Calu3 (cell line): ENCODE measurements at regions not wholly inside any gene's neighbourhood (a gene's known extent, or its start where the extent isn't known, plus 50 kb on each side); places are given as distances from the start of the nearest gene placed in this dataset.

Source experiments
- BruUV-seq: library from RNA; stranded (reverse); fragments of 400-500 nt; replicated peaks from 2 replicates; lab custom pipeline; 2021; lab: Mats Ljungman, UMichigan
- CTCF ChIA-PET: fragments of 300-600 bp; sonication (Branson Sonifier 250); formaldehyde crosslinking; loops from one replicate; lab custom pipeline; 2022; ENCODE audit warnings: antibody characterized with exemption; lab: Charles Lee
- DNase-seq: peaks from one replicate; pipeline ENCODE4 v3.0.0; 2022
- H3K27ac Mint-ChIP-seq: one replicate; pipeline ENCODE4 v1.8.0; 2022; ENCODE audit warnings: mixed read lengths; ENCODE audit not compliant: unreplicated experiment
- H3K27me3 Mint-ChIP-seq: one replicate; pipeline ENCODE4 v1.8.0; 2022; ENCODE audit warnings: mixed read lengths; ENCODE audit not compliant: unreplicated experiment
- H3K36me3 Mint-ChIP-seq: one replicate; pipeline ENCODE4 v1.8.0; 2022; ENCODE audit warnings: mild to moderate bottlenecking, moderate library complexity, mixed read lengths; ENCODE audit not compliant: insufficient read depth, unreplicated experiment
- H3K4me1 Mint-ChIP-seq: one replicate; pipeline ENCODE4 v1.8.0; 2022; ENCODE audit warnings: mild to moderate bottlenecking, low read depth, mixed read lengths; ENCODE audit not compliant: unreplicated experiment
- H3K4me3 Mint-ChIP-seq: one replicate; pipeline ENCODE4 v1.8.0; 2022; ENCODE audit warnings: mild to moderate bottlenecking, low read depth, moderate library complexity, mixed read lengths; ENCODE audit not compliant: unreplicated experiment
- H3K9me3 Mint-ChIP-seq: one replicate; pipeline ENCODE4 v1.8.0; 2022; ENCODE audit warnings: low read depth, mixed read lengths; ENCODE audit not compliant: unreplicated experiment
- CTCF ChIP-seq: fragments of 200-600 bp; IDR thresholded peaks from one replicate; pipeline ENCODE4 v1.8.0; 2022; ENCODE audit warnings: antibody characterized with exemption; ENCODE audit not compliant: unreplicated experiment
- intact Hi-C: fragments of 100-400 bp; cut with micrococcal nuclease; formaldehyde crosslinking; loops from one replicate; pipeline ENCODE4 v1.10.0; 2022; ENCODE audit not compliant: unreplicated experiment

GRCh38 chr18:10239103-10239502, 215.3 kb upstream of the APCDD1 start:
- Mint-ChIP-seq H3K4me3 (no peak overlapping the region), H3K27ac (no peak overlapping the region), H3K27me3 (peaks cover 23% of the 10 kb centered on the region), H3K4me1 (no peaks in the 10 kb centered on the region), H3K36me3 (no peaks in the 10 kb centered on the region), H3K9me3 (no peaks in the 10 kb centered on the region)
- intact Hi-C loops, result no loop called here
- CTCF ChIA-PET, result interaction anchor here (0.7 to 2.5 kb wide), 2 partner anchors 25 to 265 kb away, joined by 3 to 5 read pairs; no protein-coding TSS in a partner anchor
- no TSS peak for BruUV-seq
- no peak for DNase-seq
- TF ChIP-seq CTCF, result no peak

- H3K27me3 Mint-ChIP-seq, result peaks cover 17% of the 10 kb centered on the region
- no peak for TF ChIP-seq CTCF
- no peak for DNase-seq
- no TSS peak for BruUV-seq
- H3K4me3 Mint-ChIP-seq, result no peak overlapping the region
- H3K36me3 Mint-ChIP-seq, result no peaks in the 10 kb centered on the region
- H3K4me1 Mint-ChIP-seq, result no peaks in the 10 kb centered on the region
- H3K27ac Mint-ChIP-seq, result no peak overlapping the region
- CTCF ChIA-PET, result interaction anchor here (0.6 to 2.5 kb wide), 2 partner anchors 26 to 286 kb away, joined by 4 to 5 read pairs; partner anchors contain the start of gene NAPG
- no peaks in the 10 kb centered on the region for H3K9me3 Mint-ChIP-seq
- intact Hi-C loops, result no loop called here
Observed at GRCh38 chr18:10239991-10240634, 214.3 kb upstream of the APCDD1 start.

- Mint-ChIP-seq H3K4me1 (no peaks in the 10 kb centered on the region), H3K4me3 (no peak overlapping the region), H3K36me3 (no peaks in the 10 kb centered on the region), H3K9me3 (no peaks in the 10 kb centered on the region), H3K27ac (no peak overlapping the region), H3K27me3 (peaks cover 21% of the 10 kb centered on the region)
- CTCF ChIA-PET, result no interaction called here
- no peak for DNase-seq
- no peak for TF ChIP-seq CTCF
- intact Hi-C loops, result no loop called here
- BruUV-seq, result no TSS peak
Observed at GRCh38 chr18:10240973-10241372, 213.5 kb upstream of the APCDD1 start.

GRCh38 chr18:10241579-10241978, 212.9 kb upstream of the APCDD1 start:
- DNase-seq, result no peak
- intact Hi-C loops, result no loop called here
- Mint-ChIP-seq H3K36me3 (no peaks in the 10 kb centered on the region), H3K4me1 (no peaks in the 10 kb centered on the region), H3K27ac (no peak overlapping the region), H3K9me3 (no peaks in the 10 kb centered on the region), H3K4me3 (no peak overlapping the region), H3K27me3 (peaks cover 27% of the 10 kb centered on the region)
- no TSS peak for BruUV-seq
- no peak for TF ChIP-seq CTCF
- CTCF ChIA-PET, result no interaction called here
